HG03460 (cell line): ENCODE measurements at regions not wholly inside any gene's neighbourhood (a gene's known extent, or its start where the extent isn't known, plus 50 kb on each side); places are given as distances from the start of the nearest gene placed in this dataset.
"Not testable (repeated sequence)": the region's sequence is repeated elsewhere in the genome, so short reads cannot be mapped to it uniquely, and the experiment has no call there.

ENCODE experiments used
- ATAC-seq: cut with Tn5 transposase; IDR thresholded peaks from one replicate; pipeline ENCODE4 v1.9.1; 2021; ENCODE audit not compliant: unreplicated experiment

GRCh38 chr2:111385226-111385957 lies 264.7 kb downstream of the BCL2L11 start:
- not testable (repeated sequence) for ATAC-seq

DNA sequence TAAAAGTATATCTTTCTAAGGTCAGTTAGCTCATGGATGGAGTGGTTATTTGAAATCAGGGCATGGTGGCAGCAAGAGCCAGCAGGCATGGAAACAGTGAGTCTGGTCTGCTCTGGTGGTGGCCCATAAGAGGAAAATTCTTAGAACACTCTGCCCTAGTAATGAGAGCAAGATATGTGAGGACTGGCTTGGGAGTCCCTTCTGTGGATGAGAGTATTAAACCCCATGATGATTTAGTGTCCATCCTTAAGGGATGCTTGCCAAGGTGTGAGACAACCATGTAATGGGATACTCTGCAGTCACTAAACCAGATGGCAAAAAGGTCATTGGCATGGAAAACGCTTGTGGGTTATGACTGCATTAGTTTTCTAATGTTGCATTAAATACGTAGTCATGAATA lies 269.9 kb downstream of the BCL2L11 start:
- not testable (repeated sequence) for ATAC-seq

- not testable (repeated sequence) for ATAC-seq
Measured at GRCh38 chr2:111395350-111396128, 274.8 kb downstream of the BCL2L11 start.

DNA sequence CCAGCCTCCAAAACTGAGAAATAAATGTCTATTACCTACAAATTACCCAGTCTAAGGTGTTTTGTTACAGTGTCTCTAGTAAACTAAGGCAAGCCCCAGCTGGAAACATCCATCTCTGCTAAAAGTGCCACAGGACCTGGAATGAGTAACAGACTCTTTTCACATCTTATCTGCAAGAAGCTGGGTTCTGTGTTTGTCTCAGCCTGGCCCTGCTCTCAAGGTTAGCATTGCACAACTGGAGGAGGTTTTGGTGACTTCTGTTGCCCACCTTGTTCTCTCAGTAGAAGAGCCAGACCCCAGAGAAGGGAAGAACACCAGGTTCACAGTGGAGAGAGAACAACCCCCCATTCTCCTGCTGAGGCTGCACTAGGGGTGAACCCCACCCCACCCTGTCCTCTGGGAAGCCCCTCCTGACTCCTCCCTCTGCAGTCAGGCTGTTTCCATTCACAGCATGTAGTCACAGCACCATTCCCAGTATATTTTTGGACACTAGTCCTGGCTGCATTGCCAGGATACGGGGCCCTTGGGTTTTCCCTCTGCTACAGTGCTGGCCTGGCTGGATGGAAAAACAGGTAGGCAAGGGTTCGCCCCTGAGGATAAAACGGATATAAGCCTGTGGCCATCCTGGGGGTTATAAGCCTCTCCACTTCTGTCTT lies 280.0 kb downstream of the BCL2L11 start:
- ATAC-seq, result not testable (repeated sequence)

DNA sequence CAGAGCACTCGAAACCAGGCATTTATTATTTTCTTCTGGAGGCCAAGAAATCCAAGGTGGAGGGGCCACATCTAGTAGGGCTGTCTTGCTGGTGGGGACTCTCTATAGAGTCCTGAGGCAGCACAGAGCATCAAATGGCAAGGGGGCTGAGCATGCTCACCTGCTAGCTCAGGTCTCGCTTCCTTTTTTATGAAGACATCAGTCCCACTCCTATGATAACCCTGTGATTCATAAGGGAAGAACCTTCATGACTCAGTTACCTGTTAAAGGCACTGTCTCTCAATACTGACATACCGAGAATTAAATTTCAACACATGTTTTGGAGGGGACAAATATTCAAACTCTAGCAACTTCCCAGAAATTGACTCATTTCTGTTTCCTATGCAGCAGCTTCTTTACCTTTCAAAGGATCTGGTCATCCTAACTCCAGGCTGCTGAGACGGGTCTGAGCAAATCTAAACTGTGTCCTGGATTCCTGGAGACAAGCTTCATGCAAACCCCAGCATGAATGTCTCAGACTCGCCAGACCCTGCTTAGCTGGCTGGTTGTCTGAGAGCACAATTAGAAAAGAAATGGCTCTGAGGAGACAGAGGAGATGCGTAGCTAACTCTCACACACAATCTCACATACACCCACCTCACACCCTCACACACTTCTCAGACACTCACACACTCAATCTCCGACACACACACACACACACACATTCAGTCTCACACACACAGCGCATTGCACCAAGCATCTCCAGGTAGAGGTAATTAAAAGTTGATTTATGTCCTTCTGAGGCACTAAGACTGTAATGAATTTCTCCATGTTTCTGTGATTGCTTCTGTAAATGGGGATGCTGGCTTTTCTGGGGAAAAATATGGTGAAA lies 280.8 kb downstream of the BCL2L11 start:
- not testable (repeated sequence) for ATAC-seq

- ATAC-seq, result not testable (repeated sequence)
Measured at GRCh38 chr2:111402450-111402849, 281.7 kb downstream of the BCL2L11 start.

DNA sequence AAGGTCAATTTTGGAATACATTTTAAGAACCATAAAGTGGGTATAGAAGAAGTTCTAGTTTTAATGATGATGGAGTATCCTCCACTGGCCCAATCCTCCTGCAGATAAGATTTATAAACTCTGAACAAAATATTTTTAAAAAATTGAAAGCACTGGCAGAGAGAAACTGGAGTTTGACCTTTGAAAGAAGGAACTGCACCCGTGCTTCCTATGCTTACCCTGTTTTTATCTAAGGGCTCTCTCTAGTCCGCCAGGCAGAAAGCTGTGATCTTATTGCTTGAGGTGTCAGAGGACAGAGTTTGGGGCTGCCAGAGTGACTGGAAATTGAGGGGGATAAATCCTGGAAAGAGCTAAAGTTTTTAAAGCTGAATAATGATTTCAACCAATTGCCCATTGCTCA lies 282.6 kb downstream of the BCL2L11 start:
- not testable (repeated sequence) for ATAC-seq

- not testable (repeated sequence) for ATAC-seq
Measured at GRCh38 chr2:111406616-111407015, 285.9 kb downstream of the BCL2L11 start.

GRCh38 chr2:111407632-111408194 lies 287.0 kb downstream of the BCL2L11 start:
- ATAC-seq, result not testable (repeated sequence)

GRCh38 chr2:111410868-111411406 lies 290.2 kb downstream of the BCL2L11 start:
- not testable (repeated sequence) for ATAC-seq

- not testable (repeated sequence) for ATAC-seq
Measured at GRCh38 chr2:111411867-111412681, 291.4 kb downstream of the BCL2L11 start.

DNA sequence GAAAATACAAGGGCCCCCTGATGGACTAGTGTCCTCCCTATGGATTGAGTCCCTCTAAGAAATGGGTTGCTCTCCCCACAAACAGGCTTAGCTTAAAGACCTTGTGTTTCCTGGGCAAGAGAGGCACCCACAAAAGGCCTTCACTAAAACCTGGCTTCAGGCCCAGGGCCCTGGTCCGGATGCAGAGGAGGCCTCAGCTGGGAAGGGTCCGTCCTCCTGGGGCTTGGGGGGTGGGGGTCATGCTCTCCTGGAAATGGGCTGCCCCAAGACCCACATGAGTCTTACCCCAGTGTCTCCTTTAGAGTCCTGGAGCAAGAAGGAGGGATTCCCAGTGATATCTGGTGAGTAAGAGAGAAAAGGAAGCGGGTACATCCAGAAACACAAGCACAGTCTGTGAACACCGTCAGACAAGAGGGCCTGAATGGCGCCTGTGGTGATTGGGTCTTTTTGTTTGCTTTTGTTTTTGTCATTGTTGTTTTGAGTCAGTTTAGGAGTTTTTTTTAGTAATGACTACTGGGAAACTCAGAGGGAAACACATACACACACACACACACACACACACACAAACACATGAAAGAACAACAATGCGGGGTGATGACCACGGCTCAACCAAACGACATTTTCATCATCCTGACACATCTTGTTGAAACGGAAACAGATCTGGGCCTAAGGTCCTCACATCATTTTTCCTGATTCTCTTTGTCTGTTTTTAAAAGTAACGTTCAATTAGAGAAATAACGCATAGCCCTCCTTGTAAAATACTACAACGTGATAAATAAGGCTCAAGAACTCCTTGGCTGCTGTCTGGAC lies 292.3 kb downstream of the BCL2L11 start:
- ATAC-seq, result not testable (repeated sequence)

DNA sequence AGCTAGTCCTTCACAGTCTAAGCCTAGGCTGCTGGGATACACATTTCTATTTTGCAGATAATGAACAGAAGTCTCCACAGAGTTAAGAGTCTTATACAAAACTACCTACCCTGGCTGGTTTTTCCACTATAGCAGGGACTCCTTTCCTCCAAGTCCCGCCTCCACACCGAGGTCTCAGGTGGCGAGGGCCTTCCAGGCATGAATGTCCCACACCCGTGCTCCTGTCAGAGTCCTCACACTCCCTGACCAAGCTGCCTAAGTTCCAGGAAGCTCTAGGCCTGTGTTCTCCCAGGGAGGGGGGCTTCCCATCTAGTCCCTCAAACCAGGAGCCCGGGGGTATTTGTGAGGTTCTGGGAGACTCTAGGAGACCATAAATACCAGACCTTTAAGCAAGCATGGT lies 293.2 kb downstream of the BCL2L11 start:
- not testable (repeated sequence) for ATAC-seq

DNA sequence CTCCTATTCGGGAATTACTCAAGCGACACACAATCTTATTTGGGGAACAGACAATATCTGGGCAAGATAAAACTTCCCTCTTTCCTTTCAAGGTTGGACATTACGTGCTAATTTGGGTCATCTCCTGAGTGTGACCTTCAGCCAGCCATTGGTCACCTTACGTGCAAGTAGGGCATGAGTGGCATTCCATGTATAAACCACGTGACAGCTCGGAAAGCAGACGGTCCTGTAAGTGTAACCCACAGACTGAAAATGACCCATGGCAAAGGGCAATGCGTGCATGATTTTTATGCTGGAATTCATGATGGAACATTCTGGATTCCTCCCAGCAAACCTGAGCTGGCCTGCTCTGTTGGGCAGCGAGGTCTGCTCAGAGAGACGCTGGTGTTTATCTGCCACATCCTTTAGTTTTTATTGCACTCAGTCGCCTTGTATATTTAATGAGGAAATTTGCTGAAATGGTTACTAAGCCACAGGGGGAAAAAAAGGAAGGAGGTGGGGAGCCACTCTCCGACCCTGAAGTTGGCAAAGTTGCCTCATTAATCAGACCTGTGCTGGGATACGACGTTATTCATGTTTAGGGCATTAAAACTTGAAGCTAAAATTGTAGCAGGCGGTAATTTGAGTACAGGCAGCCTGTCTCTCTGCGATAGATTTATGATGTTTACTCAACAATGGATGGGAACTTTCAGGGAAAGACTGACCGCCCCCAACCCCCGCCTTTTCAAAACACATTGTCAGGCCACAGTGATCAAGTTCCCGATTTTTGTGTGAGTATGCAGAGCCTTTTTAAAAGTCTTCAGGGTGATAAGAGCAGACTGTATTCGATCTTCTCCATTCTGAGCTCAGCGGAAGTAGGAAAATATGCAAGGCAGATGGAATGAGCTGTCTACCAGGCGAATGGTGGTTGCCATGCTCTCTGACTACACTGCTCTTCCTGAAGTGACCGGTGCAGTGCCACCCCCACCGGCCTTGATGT lies 295.3 kb downstream of the BCL2L11 start:
- ATAC-seq, result not testable (repeated sequence)

DNA sequence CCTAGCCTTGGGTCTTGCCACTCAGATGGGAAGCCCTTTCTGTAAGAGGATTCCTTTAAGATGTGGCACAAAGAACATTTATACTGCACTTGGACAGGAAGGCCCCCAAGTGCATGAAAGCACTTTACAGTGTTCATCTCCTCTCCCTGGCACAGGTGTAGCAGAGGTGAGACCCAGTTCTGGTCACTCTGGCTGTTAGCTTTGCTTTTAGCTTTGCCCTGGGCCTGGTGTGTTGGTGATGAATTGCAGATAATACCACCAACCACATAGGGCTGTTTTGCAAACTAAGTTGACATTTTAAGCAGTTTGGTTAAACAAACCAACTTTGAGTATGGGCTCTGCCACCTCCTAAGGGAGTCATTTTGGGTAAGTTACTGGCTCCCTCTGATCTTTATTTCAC lies 296.3 kb downstream of the BCL2L11 start:
- not testable (repeated sequence) for ATAC-seq

DNA sequence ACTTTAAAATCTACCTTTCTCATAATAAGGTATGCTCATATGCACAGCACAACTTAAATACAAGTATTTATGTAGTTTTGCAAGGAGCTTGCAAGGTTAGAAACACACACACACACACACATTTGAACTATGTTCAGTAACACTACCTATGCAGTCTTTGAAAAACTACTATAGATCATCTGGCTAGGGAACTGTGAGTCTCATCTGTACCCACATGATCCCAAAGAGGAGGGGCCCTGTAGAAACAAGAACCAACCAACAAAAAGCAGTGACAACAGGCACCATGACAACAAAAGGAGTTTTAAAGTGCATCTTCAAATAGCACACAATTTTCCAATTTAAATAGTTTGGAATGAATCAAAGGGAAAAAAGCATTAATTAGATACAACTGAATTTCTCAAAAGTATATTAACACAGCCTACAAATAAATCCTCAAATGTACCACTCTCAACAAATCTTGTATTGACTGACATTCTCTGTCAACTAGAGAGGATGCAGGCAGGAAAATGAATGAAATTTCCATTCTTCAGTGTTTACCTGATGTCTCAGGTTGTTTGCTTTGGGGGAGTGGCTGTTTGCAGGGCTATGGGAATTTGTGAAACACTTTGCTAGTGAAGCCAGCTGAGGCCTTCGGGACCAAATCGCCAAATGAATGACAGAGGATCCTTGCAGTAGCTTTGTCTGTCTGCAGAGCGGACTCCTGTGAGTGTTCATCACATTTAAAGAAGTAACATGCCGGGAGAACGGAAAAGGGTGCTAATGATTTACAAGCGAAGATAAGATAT lies 297.6 kb downstream of the BCL2L11 start:
- not testable (repeated sequence) for ATAC-seq
